Mesenchymal stem cell (in vitro differentiated cells and primary cell): ENCODE measurements at regions not wholly inside any gene's neighbourhood (a gene's known extent, or its start where the extent isn't known, plus 50 kb on each side); places are given as distances from the start of the nearest gene placed in this dataset.

Experiments used
- DNase-seq: peaks from one replicate; pipeline ENCODE4 v3.0.0-alpha.2; 2013
- H2AFZ ChIP-seq: one replicate; pipeline ENCODE4 v1.6.1; 2013; ENCODE audit warnings: low read depth, mild to moderate bottlenecking, control low read depth, inconsistent platforms, low read length, moderate library complexity
- H2AK5ac ChIP-seq: 2 replicates; pipeline ENCODE4 v1.6.1; 2013; ENCODE audit warnings: low read length, moderate library complexity, mild to moderate bottlenecking, inconsistent platforms; ENCODE audit not compliant: severe bottlenecking
- H2BK120ac ChIP-seq: one replicate; pipeline ENCODE4 v1.6.1; 2013; ENCODE audit warnings: low read depth, mild to moderate bottlenecking, inconsistent platforms, low read length, moderate library complexity
- H2BK12ac ChIP-seq, 2 experiments: one replicate each; pipeline ENCODE4 v1.6.1; 2013; ENCODE audit warnings: inconsistent platforms in 2 of 2, low read length in 2 of 2, mild to moderate bottlenecking in 2 of 2, moderate library complexity in 2 of 2, control low read depth in 1 of 2
- H2BK15ac ChIP-seq: one replicate; pipeline ENCODE4 v1.6.1; 2013; ENCODE audit warnings: mild to moderate bottlenecking, low read depth, inconsistent platforms; ENCODE audit not compliant: poor library complexity, severe bottlenecking
- H2BK5ac ChIP-seq: 2 replicates; pipeline ENCODE4 v1.6.1; 2013; ENCODE audit warnings: low read depth, mild to moderate bottlenecking, low read length, control low read depth, inconsistent platforms; ENCODE audit not compliant: poor library complexity, severe bottlenecking
- H3K14ac ChIP-seq, 2 experiments: one replicate each; pipeline ENCODE4 v1.6.1; 2013; ENCODE audit warnings: inconsistent platforms in 2 of 2, low read length in 2 of 2, control low read depth in 1 of 2, mild to moderate bottlenecking in 1 of 2, moderate library complexity in 1 of 2
- H3K18ac ChIP-seq, 2 experiments: one replicate each; pipeline ENCODE4 v1.6.1; 2013; ENCODE audit warnings: inconsistent platforms in 2 of 2, low read length in 2 of 2, control low read depth in 1 of 2, low read depth in 1 of 2, mild to moderate bottlenecking in 1 of 2
- H3K23ac ChIP-seq, 2 experiments: one replicate each; pipeline ENCODE4 v1.6.1; 2013; ENCODE audit warnings: inconsistent platforms in 2 of 2, low read length in 2 of 2, mild to moderate bottlenecking in 2 of 2, moderate library complexity in 2 of 2, control low read depth in 1 of 2
- H3K27ac ChIP-seq: 2 replicates; pipeline ENCODE4 v1.5.1; 2013; ENCODE audit warnings: mild to moderate bottlenecking, moderate library complexity, low read length, control low read depth, inconsistent platforms; ENCODE audit not compliant: poor library complexity, severe bottlenecking
- H3K27me3 ChIP-seq, 2 experiments: 2 replicates each; pipeline versions ENCODE4 v1.6.1 to v1.7.0; 2013; ENCODE audit warnings: low read length in 2 of 2, mild to moderate bottlenecking in 2 of 2, moderate library complexity in 2 of 2, control low read depth in 1 of 2, inconsistent platforms in 1 of 2; ENCODE audit not compliant: control insufficient read depth in 1 of 2, insufficient read depth in 1 of 2
- H3K36me3 ChIP-seq, 2 experiments: 2 replicates each; pipeline versions ENCODE4 v1.6.1 to v1.7.0; 2013; ENCODE audit warnings: low read length in 2 of 2, control low read depth in 1 of 2, inconsistent platforms in 1 of 2, low read depth in 1 of 2, mild to moderate bottlenecking in 1 of 2; ENCODE audit not compliant: insufficient read depth in 2 of 2, control insufficient read depth in 1 of 2
- H3K4ac ChIP-seq, 2 experiments: one replicate each; pipeline ENCODE4 v1.6.1; 2013; ENCODE audit warnings: inconsistent platforms in 2 of 2, low read length in 2 of 2, mild to moderate bottlenecking in 2 of 2, moderate library complexity in 2 of 2, control low read depth in 1 of 2, low read depth in 1 of 2
- H3K4me1 ChIP-seq: 2 replicates; pipeline ENCODE4 v1.6.1; 2013; ENCODE audit warnings: low read depth, low read length, control low read depth; ENCODE audit not compliant: control insufficient read depth, insufficient read depth
- H3K4me2 ChIP-seq: 2 replicates; pipeline ENCODE4 v1.6.1; 2013; ENCODE audit warnings: low read length, mild to moderate bottlenecking, inconsistent platforms; ENCODE audit not compliant: poor library complexity, severe bottlenecking
- H3K4me3 ChIP-seq, 2 experiments: 2 replicates each; pipeline versions ENCODE4 v1.5.1 to v1.7.0; 2013; ENCODE audit warnings: low read length in 2 of 2, mild to moderate bottlenecking in 2 of 2, control low read depth in 1 of 2, low read depth in 1 of 2; ENCODE audit not compliant: insufficient read depth in 1 of 2
- H3K79me1 ChIP-seq: replicated peaks from 2 replicates; pipeline ENCODE4 v1.6.1; 2013; ENCODE audit warnings: mild to moderate bottlenecking, control low read depth, low read length, inconsistent platforms; ENCODE audit not compliant: poor library complexity, severe bottlenecking
- H3K9ac ChIP-seq: 2 replicates; pipeline ENCODE4 v1.7.0; 2013; ENCODE audit warnings: mild to moderate bottlenecking, low read length, moderate library complexity
- H3K9me3 ChIP-seq: 2 replicates; pipeline ENCODE4 v1.7.0; 2013; ENCODE audit warnings: mild to moderate bottlenecking, low read length; ENCODE audit not compliant: control insufficient read depth
- H4K8ac ChIP-seq: one replicate; pipeline ENCODE4 v1.6.1; 2013; ENCODE audit warnings: inconsistent platforms, mild to moderate bottlenecking, low read length, moderate library complexity
- H4K91ac ChIP-seq: one replicate; pipeline ENCODE4 v1.6.1; 2013; ENCODE audit warnings: mild to moderate bottlenecking, low read length, inconsistent platforms
- WGBS: methylation state at CpG from one replicate; pipeline ENCODE4 v1.1.7; 2013; ENCODE audit warnings: mixed read lengths; 5-methylcytosine and 5-hydroxymethylcytosine counted together

DNA sequence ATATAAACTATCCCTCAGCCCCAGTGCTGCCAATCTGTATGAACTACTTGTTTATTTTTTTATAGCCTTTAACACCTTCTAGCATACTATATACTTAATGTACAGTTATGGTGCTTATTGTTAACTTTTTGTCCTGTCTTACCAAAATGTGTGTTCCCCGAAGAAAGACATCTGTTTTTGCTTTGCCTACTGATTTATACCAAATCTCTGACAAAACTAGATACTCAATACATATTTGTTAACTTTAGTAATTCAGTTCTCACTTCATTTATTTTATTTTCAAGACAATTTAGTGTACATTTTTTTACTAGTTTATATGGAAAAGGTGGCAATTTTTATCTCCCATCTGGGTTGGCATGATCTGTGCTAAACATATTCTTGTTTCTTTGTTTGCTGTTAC is 824.3 kb upstream of the ATXN8OS start:
- WGBS, result no CpG with 5 or more reads among the region's 1 CpG
- no peak overlapping the region for H2BK5ac ChIP-seq

DNA sequence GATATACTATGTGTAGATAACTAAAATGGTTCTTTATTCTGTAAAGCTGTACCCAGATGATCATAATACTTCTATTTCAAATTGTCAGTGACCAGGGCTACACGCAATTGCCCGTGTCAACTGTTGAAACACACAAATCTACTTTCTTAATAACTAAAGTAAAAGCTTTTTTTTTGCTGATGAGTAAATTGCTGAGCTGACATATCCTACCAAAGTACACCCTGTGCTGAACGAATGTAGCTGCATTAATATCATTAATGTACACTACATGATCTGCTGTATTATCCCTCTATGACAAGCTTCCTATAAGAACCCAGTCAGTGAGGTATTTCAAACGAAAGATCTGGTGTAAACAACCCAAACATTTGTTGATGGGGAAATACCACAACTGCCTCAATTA is 827.2 kb upstream of the ATXN8OS start:
- no peak for DNase-seq
- Histone ChIP-seq H2BK120ac (no peak overlapping the region), H3K4me2 (no peak overlapping the region), H3K79me1 (no peaks in the 10 kb centered on the region), H4K8ac (no peak overlapping the region), H3K14ac (no peak overlapping the region), H3K18ac (no peak overlapping the region), H2AK5ac (no peak overlapping the region), H3K4ac (no peak overlapping the region), H3K9ac (no peak overlapping the region), H3K23ac (no peak overlapping the region), H3K9me3 (peaks cover 5% of the 10 kb centered on the region), H3K4me3 (no peak overlapping the region), H3K4me1 (no peaks in the 10 kb centered on the region), H3K27me3 (no peaks in the 10 kb centered on the region), H3K27ac (no peak overlapping the region), H3K36me3 (no peaks in the 10 kb centered on the region), H4K91ac (no peak overlapping the region), H2BK15ac (no peak overlapping the region), H2AFZ (no peak overlapping the region), H2BK12ac (no peak overlapping the region), H2BK5ac (no peak overlapping the region)
- 78% methylated on average over 2 of the region's 4 CpGs for WGBS

More for the DNA sequence above, 824.3 kb upstream of the ATXN8OS start:
- DNase-seq, result no peak
- no peak overlapping the region for H3K4me2 ChIP-seq
- H3K27ac ChIP-seq, result no peak overlapping the region
- H3K23ac ChIP-seq, result no peak overlapping the region
- no peak overlapping the region for H3K14ac ChIP-seq
- no peak overlapping the region for H2AFZ ChIP-seq
- H3K4me1 ChIP-seq, result no peaks in the 10 kb centered on the region
- H3K27me3 ChIP-seq, result no peaks in the 10 kb centered on the region
- H2BK15ac ChIP-seq, result no peak overlapping the region
- no peak overlapping the region for H3K9ac ChIP-seq
- no peaks in the 10 kb centered on the region for H3K36me3 ChIP-seq
- no peak overlapping the region for H4K8ac ChIP-seq
- peaks cover 10% of the 10 kb centered on the region for H3K9me3 ChIP-seq
- no peaks in the 10 kb centered on the region for H3K79me1 ChIP-seq
- H4K91ac ChIP-seq, result no peak overlapping the region
- H3K4me3 ChIP-seq, result no peak overlapping the region
- no peak overlapping the region for H2BK120ac ChIP-seq
- H3K4ac ChIP-seq, result no peak overlapping the region
- no peak overlapping the region for H3K18ac ChIP-seq
- no peak overlapping the region for H2AK5ac ChIP-seq
- no peak overlapping the region for H2BK12ac ChIP-seq

DNA sequence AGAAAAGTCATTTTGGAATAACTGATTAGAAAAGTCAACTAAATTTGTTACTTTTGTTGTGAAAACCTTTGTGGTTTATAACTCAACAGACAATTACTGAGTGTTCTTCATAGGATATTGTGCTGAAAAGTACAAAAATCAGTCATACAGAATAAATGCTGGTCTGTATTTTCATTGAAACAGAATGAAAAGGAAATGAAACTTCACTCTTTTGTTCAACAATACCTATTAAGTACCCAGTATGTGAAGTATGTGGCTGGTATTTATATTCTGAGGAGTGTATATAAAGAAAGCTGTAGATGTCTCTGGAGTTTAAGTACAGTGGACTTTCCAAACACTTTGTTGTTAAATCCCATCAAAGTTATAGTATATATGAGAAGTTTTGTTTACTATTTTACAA is 828.4 kb upstream of the ATXN8OS start:
- Histone ChIP-seq H3K36me3 (no peaks in the 10 kb centered on the region), H3K9me3 (no peaks in the 10 kb centered on the region), H3K14ac (no peak overlapping the region), H3K23ac (no peak overlapping the region), H3K4me3 (no peak overlapping the region), H3K79me1 (no peaks in the 10 kb centered on the region), H3K18ac (no peak overlapping the region), H2AFZ (no peak overlapping the region), H4K8ac (no peak overlapping the region), H3K27me3 (no peaks in the 10 kb centered on the region), H3K4ac (no peak overlapping the region), H2BK120ac (no peak overlapping the region), H4K91ac (no peak overlapping the region), H3K4me2 (no peak overlapping the region), H3K4me1 (no peaks in the 10 kb centered on the region), H2BK12ac (no peak overlapping the region), H2BK15ac (no peak overlapping the region), H2BK5ac (no peak overlapping the region), H2AK5ac (no peak overlapping the region), H3K27ac (no peak overlapping the region), H3K9ac (no peak overlapping the region)
- no peak for DNase-seq

DNA sequence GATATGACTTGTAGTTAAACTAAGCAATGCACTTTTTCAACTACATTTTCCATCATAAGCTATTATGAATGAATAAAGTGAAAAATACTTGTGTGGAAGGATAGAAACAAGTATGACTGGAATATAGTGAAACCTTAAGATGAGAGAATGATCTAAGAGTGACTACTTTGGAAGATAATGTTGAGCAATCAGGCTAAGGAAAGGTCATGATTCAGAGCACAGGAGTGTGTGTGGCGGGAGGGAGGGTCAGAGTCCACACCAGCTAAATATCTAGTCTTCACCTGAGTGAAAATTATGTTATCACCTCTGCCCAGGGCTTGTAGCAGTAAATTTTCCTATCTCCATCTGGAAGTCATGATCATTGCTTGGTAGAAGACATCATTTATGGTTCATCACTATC is 833.4 kb upstream of the ATXN8OS start:
- no peak for DNase-seq
- Histone ChIP-seq H2BK120ac (no peak overlapping the region), H3K79me1 (no peaks in the 10 kb centered on the region), H2BK5ac (no peak overlapping the region), H3K4me3 (no peak overlapping the region), H3K27ac (no peak overlapping the region), H3K4me2 (no peak overlapping the region), H3K36me3 (no peaks in the 10 kb centered on the region), H3K4ac (no peak overlapping the region), H4K8ac (no peak overlapping the region), H2BK12ac (no peak overlapping the region), H3K27me3 (no peaks in the 10 kb centered on the region), H4K91ac (no peak overlapping the region), H2AK5ac (no peak overlapping the region), H3K14ac (no peak overlapping the region), H3K9me3 (no peaks in the 10 kb centered on the region), H3K18ac (no peak overlapping the region), H3K23ac (no peak overlapping the region), H3K9ac (no peak overlapping the region), H2AFZ (no peak overlapping the region), H2BK15ac (no peak overlapping the region), H3K4me1 (no peaks in the 10 kb centered on the region)
- WGBS, result no CpG with 5 or more reads among the region's 1 CpG
